ENCODE measurements at regions not wholly inside any gene's neighbourhood (a gene's known extent, or its start where the extent isn't known, plus 50 kb on each side); places are given as distances from the start of the nearest gene placed in this dataset.
"Not testable (repeated sequence)": the region's sequence is repeated elsewhere in the genome, so short reads cannot be mapped to it uniquely, and the experiment has no call there.

- not testable (repeated sequence) for H3K27me3 ChIP-seq (ENCODE audit: insufficient read depth, low read length); H3K4me1 ChIP-seq (ENCODE audit: control insufficient read depth, insufficient read depth, low read length, unreplicated experiment); H2AFZ ChIP-seq (ENCODE audit: low read length, unreplicated experiment); H3K27ac ChIP-seq (ENCODE audit: low read depth, low read length); H3K79me2 ChIP-seq (ENCODE audit: control insufficient read depth, insufficient read depth, low read length, unreplicated experiment); H3K4me3 ChIP-seq (ENCODE audit: low read depth, low read length); H3K36me3 ChIP-seq (ENCODE audit: insufficient read depth, low read length)
Measured at GRCh38 chrX:1016281-1016680, 196.2 kb downstream of the CRLF2 start.

- no peak overlapping the region for H2AFZ ChIP-seq (ENCODE audit: low read length, unreplicated experiment)
- no peaks in the 10 kb centered on the region for H3K27me3 ChIP-seq (ENCODE audit: insufficient read depth, low read length)
- H3K4me1 ChIP-seq (ENCODE audit: control insufficient read depth, insufficient read depth, low read length, unreplicated experiment), result no peaks in the 10 kb centered on the region
- no peak overlapping the region for H3K4me3 ChIP-seq (ENCODE audit: low read depth, low read length)
- no peaks in the 10 kb centered on the region for H3K79me2 ChIP-seq (ENCODE audit: control insufficient read depth, insufficient read depth, low read length, unreplicated experiment)
- H3K36me3 ChIP-seq (ENCODE audit: insufficient read depth, low read length), result no peaks in the 10 kb centered on the region
- H3K27ac ChIP-seq (ENCODE audit: low read depth, low read length), result no peak overlapping the region
Measured at GRCh38 chrX:1012678-1013300, 199.7 kb downstream of the CRLF2 start.

- Histone ChIP-seq H3K4me3 (ENCODE audit: low read depth, low read length) (no peak overlapping the region), H2AFZ (ENCODE audit: low read length, unreplicated experiment) (no peak overlapping the region), H3K27ac (ENCODE audit: low read depth, low read length) (no peak overlapping the region)
Measured at GRCh38 chrX:1011691-1012283, 200.7 kb downstream of the CRLF2 start.

GRCh38 chrX:1009771-1010170 lies 202.7 kb downstream of the CRLF2 start:
- no peaks in the 10 kb centered on the region for H3K79me2 ChIP-seq (ENCODE audit: control insufficient read depth, insufficient read depth, low read length, unreplicated experiment)
- H3K36me3 ChIP-seq (ENCODE audit: insufficient read depth, low read length), result no peaks in the 10 kb centered on the region
- H3K27ac ChIP-seq (ENCODE audit: low read depth, low read length), result no peak overlapping the region
- H3K4me3 ChIP-seq (ENCODE audit: low read depth, low read length), result no peak overlapping the region
- no peaks in the 10 kb centered on the region for H3K27me3 ChIP-seq (ENCODE audit: insufficient read depth, low read length)
- no peaks in the 10 kb centered on the region for H3K4me1 ChIP-seq (ENCODE audit: control insufficient read depth, insufficient read depth, low read length, unreplicated experiment)
- no peak overlapping the region for H2AFZ ChIP-seq (ENCODE audit: low read length, unreplicated experiment)

More at GRCh38 chrX:1011691-1012283, 200.7 kb downstream of the CRLF2 start:
- no peaks in the 10 kb centered on the region for H3K79me2 ChIP-seq (ENCODE audit: control insufficient read depth, insufficient read depth, low read length, unreplicated experiment)
- H3K4me1 ChIP-seq (ENCODE audit: control insufficient read depth, insufficient read depth, low read length, unreplicated experiment), result no peaks in the 10 kb centered on the region
- H3K27me3 ChIP-seq (ENCODE audit: insufficient read depth, low read length), result no peaks in the 10 kb centered on the region
- no peaks in the 10 kb centered on the region for H3K36me3 ChIP-seq (ENCODE audit: insufficient read depth, low read length)

- Histone ChIP-seq H2AFZ (ENCODE audit: low read length, unreplicated experiment) (no peak overlapping the region), H3K27ac (ENCODE audit: low read depth, low read length) (no peak overlapping the region), H3K27me3 (ENCODE audit: insufficient read depth, low read length) (no peaks in the 10 kb centered on the region), H3K4me1 (ENCODE audit: control insufficient read depth, insufficient read depth, low read length, unreplicated experiment) (no peaks in the 10 kb centered on the region), H3K79me2 (ENCODE audit: control insufficient read depth, insufficient read depth, low read length, unreplicated experiment) (no peaks in the 10 kb centered on the region), H3K36me3 (ENCODE audit: insufficient read depth, low read length) (no peaks in the 10 kb centered on the region), H3K4me3 (ENCODE audit: low read depth, low read length) (no peak overlapping the region)
Measured at GRCh38 chrX:1006156-1006730, 206.2 kb downstream of the CRLF2 start.

GRCh38 chrX:1002611-1003010 lies 209.8 kb downstream of the CRLF2 start:
- Histone ChIP-seq H3K27me3 (ENCODE audit: insufficient read depth, low read length) (no peaks in the 10 kb centered on the region), H3K4me3 (ENCODE audit: low read depth, low read length) (no peak overlapping the region), H2AFZ (ENCODE audit: low read length, unreplicated experiment) (no peak overlapping the region), H3K79me2 (ENCODE audit: control insufficient read depth, insufficient read depth, low read length, unreplicated experiment) (no peaks in the 10 kb centered on the region), H3K27ac (ENCODE audit: low read depth, low read length) (no peak overlapping the region), H3K4me1 (ENCODE audit: control insufficient read depth, insufficient read depth, low read length, unreplicated experiment) (no peaks in the 10 kb centered on the region), H3K36me3 (ENCODE audit: insufficient read depth, low read length) (no peaks in the 10 kb centered on the region)

GRCh38 chrX:997631-998137 lies 214.8 kb downstream of the CRLF2 start:
- Histone ChIP-seq H3K27me3 (ENCODE audit: insufficient read depth, low read length) (no peaks in the 10 kb centered on the region), H3K4me1 (ENCODE audit: control insufficient read depth, insufficient read depth, low read length, unreplicated experiment) (no peaks in the 10 kb centered on the region), H3K4me3 (ENCODE audit: low read depth, low read length) (no peak overlapping the region), H3K36me3 (ENCODE audit: insufficient read depth, low read length) (no peaks in the 10 kb centered on the region), H3K79me2 (ENCODE audit: control insufficient read depth, insufficient read depth, low read length, unreplicated experiment) (no peaks in the 10 kb centered on the region), H3K27ac (ENCODE audit: low read depth, low read length) (no peak overlapping the region), H2AFZ (ENCODE audit: low read length, unreplicated experiment) (no peak overlapping the region)

- H3K27ac ChIP-seq (ENCODE audit: low read depth, low read length), result no peak overlapping the region
- H3K4me3 ChIP-seq (ENCODE audit: low read depth, low read length), result no peak overlapping the region
- H2AFZ ChIP-seq (ENCODE audit: low read length, unreplicated experiment), result no peak overlapping the region
- no peaks in the 10 kb centered on the region for H3K36me3 ChIP-seq (ENCODE audit: insufficient read depth, low read length)
- H3K79me2 ChIP-seq (ENCODE audit: control insufficient read depth, insufficient read depth, low read length, unreplicated experiment), result no peaks in the 10 kb centered on the region
- H3K4me1 ChIP-seq (ENCODE audit: control insufficient read depth, insufficient read depth, low read length, unreplicated experiment), result no peaks in the 10 kb centered on the region
- no peaks in the 10 kb centered on the region for H3K27me3 ChIP-seq (ENCODE audit: insufficient read depth, low read length)
Measured at GRCh38 chrX:994780-995179, 217.7 kb downstream of the CRLF2 start.

- Histone ChIP-seq H2AFZ (ENCODE audit: low read length, unreplicated experiment) (no peak overlapping the region), H3K79me2 (ENCODE audit: control insufficient read depth, insufficient read depth, low read length, unreplicated experiment) (no peaks in the 10 kb centered on the region), H3K4me3 (ENCODE audit: low read depth, low read length) (no peak overlapping the region), H3K27ac (ENCODE audit: low read depth, low read length) (no peak overlapping the region), H3K4me1 (ENCODE audit: control insufficient read depth, insufficient read depth, low read length, unreplicated experiment) (no peaks in the 10 kb centered on the region), H3K27me3 (ENCODE audit: insufficient read depth, low read length) (no peaks in the 10 kb centered on the region), H3K36me3 (ENCODE audit: insufficient read depth, low read length) (no peaks in the 10 kb centered on the region)
Measured at GRCh38 chrX:989959-990510, 222.4 kb downstream of the CRLF2 start.

- H3K79me2 ChIP-seq (ENCODE audit: control insufficient read depth, insufficient read depth, low read length, unreplicated experiment); H3K27me3 ChIP-seq (ENCODE audit: insufficient read depth, low read length); H3K4me3 ChIP-seq (ENCODE audit: low read depth, low read length); H3K27ac ChIP-seq (ENCODE audit: low read depth, low read length); H2AFZ ChIP-seq (ENCODE audit: low read length, unreplicated experiment); H3K4me1 ChIP-seq (ENCODE audit: control insufficient read depth, insufficient read depth, low read length, unreplicated experiment); H3K36me3 ChIP-seq (ENCODE audit: insufficient read depth, low read length): not testable (repeated sequence)
Measured at GRCh38 chrX:988530-988929, 223.9 kb downstream of the CRLF2 start.

Measured in ACC112 (cell line).